ENCODE measurements at regions not wholly inside any gene's neighbourhood (a gene's known extent, or its start where the extent isn't known, plus 50 kb on each side); places are given as distances from the start of the nearest gene placed in this dataset.

DNA sequence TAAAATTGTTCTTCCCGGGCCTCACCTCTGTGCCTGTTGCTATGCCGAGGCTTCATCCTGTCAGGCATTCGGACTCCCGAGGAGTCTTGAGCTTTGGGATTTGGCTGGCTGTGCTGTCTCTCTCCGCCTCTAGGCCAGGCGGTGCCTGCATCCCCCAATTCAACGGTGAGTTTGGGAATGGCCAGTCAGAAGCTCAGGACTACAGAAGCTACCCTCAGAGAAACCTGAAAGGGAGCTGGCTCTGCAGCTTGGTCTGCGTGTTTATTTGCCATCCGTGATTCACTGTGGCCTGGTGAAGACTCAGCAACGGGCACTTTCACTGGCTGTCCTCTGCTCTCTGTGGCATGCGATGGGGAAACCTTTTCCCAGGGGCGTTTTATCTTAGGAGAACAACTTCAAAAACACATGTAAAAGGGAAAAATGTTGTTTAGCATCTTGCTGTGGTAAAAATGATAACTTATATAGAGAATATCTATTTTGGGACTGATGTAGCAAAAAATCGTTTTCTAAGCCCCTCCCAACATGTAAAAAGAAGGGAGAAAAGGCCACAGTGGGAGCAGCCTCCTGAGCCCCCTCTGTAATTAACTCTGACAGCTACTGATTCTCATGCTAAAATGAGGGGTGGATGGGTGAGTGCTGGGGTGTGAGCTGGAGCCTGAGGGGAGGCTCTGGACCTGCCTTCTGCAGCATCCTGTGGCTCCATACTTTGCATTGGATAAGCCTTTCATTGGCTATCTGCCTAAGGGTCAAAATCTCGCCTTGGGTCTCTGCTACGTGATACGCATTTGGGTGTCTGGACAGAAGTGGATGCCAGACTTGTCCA, 103.4 kb upstream of the KLHL25 start:
- DNase-seq (ENCODE audit: low spot score): no peak
- in situ Hi-C loops (cut with MboI; ENCODE audit: low sequenced_read_pairs, unreplicated experiment): no loop called here
- TF ChIP-seq, protein P1, sequence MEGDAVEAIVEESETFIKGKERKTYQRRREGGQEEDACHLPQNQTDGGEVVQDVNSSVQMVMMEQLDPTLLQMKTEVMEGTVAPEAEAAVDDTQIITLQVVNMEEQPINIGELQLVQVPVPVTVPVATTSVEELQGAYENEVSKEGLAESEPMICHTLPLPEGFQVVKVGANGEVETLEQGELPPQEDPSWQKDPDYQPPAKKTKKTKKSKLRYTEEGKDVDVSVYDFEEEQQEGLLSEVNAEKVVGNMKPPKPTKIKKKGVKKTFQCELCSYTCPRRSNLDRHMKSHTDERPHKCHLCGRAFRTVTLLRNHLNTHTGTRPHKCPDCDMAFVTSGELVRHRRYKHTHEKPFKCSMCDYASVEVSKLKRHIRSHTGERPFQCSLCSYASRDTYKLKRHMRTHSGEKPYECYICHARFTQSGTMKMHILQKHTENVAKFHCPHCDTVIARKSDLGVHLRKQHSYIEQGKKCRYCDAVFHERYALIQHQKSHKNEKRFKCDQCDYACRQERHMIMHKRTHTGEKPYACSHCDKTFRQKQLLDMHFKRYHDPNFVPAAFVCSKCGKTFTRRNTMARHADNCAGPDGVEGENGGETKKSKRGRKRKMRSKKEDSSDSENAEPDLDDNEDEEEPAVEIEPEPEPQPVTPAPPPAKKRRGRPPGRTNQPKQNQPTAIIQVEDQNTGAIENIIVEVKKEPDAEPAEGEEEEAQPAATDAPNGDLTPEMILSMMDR (IDR thresholded peaks at IDR 0.05; ENCODE audit: borderline replicate concordance, control extremely low read depth, extremely low read depth, insufficient read depth, missing control alignments): no peak

GRCh38 chr15:85899927-85900326, 105.2 kb upstream of the KLHL25 start:
- TF ChIP-seq, protein P1 (IDR thresholded peaks at IDR 0.05; ENCODE audit: borderline replicate concordance, control extremely low read depth, extremely low read depth, insufficient read depth, missing control alignments): no peak
- in situ Hi-C loops (cut with MboI; ENCODE audit: low sequenced_read_pairs, unreplicated experiment): no loop called here
- DNase-seq (ENCODE audit: low spot score): no peak

- TF ChIP-seq, protein P1 (IDR thresholded peaks at IDR 0.05; ENCODE audit: borderline replicate concordance, control extremely low read depth, extremely low read depth, insufficient read depth, missing control alignments): no peak
- in situ Hi-C loops (cut with MboI; ENCODE audit: low sequenced_read_pairs, unreplicated experiment): no loop called here
- no peak for DNase-seq (ENCODE audit: low spot score)
Observed at GRCh38 chr15:85905751-85906450, 111.2 kb upstream of the KLHL25 start.

GRCh38 chr15:85906640-85907039, 111.9 kb upstream of the KLHL25 start:
- TF ChIP-seq, protein P1 (IDR thresholded peaks at IDR 0.05; ENCODE audit: borderline replicate concordance, control extremely low read depth, extremely low read depth, insufficient read depth, missing control alignments): no peak
- in situ Hi-C loops (cut with MboI; ENCODE audit: low sequenced_read_pairs, unreplicated experiment): no loop called here
- DNase-seq (ENCODE audit: low spot score): no peak

DNA sequence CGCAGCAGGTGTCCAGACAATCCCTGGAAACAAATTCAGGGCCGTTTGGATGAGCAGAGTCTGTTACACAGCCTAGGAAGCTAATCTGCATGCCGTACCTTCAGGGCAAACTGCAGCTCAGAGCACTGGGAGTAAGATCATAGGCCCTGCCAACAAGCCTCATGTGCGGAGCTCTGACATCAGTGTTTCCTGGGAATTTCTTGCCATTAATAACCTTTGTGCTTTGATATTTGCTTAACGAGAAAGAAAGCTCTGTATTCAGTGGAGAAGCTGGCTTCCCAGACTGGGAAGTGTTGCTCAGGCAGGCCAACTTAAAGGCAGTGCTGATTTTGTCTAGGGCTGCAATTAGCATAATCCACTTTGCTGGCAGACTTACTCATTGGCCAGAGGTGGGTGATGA, 116.1 kb upstream of the KLHL25 start:
- in situ Hi-C loops (cut with MboI; ENCODE audit: low sequenced_read_pairs, unreplicated experiment): no loop called here
- TF ChIP-seq, protein P1 (IDR thresholded peaks at IDR 0.05; ENCODE audit: borderline replicate concordance, control extremely low read depth, extremely low read depth, insufficient read depth, missing control alignments): no peak
- no peak for DNase-seq (ENCODE audit: low spot score)

DNA sequence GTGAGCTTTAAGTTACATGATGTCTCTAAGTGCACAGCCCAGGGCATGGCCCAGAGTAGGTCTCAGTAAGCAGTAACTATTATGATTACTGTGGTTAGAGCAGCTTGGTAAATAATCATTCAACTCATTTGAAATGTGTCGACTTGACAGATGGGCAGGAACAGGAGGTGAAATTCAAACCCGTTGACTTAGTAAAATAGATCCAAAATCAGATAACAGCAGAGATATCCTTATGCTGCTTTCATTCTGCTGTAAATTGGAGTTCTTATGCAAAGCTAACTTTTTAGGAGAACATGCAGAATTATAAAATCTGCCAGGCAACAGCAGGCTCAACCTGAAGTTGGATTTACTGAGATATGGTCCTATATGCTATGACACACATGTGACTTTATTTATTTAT, 118.7 kb upstream of the KLHL25 start:
- in situ Hi-C loops (cut with MboI; ENCODE audit: low sequenced_read_pairs, unreplicated experiment): no loop called here
- TF ChIP-seq, protein P1 (IDR thresholded peaks at IDR 0.05; ENCODE audit: borderline replicate concordance, control extremely low read depth, extremely low read depth, insufficient read depth, missing control alignments): no peak
- no peak for DNase-seq (ENCODE audit: low spot score)

All from GM13976 (cell line).